NOMO-1 (cell line): ENCODE measurements at regions not wholly inside any gene's neighbourhood (a gene's known extent, or its start where the extent isn't known, plus 50 kb on each side); places are given as distances from the start of the nearest gene placed in this dataset.
"Not testable (repeated sequence)": the region's sequence is repeated elsewhere in the genome, so short reads cannot be mapped to it uniquely, and the experiment has no call there.

Source experiments
- DNase-seq, 2 experiments: peaks; one replicate each; lab custom pipeline; 2025; ENCODE audit not compliant: unreplicated experiment in 2 of 2; lab: John Stamatoyannopoulos, UW

GRCh38 chr17:77628035-77628434, 330.5 kb upstream of the TNRC6C start:
- DNase-seq, result no peak

DNA sequence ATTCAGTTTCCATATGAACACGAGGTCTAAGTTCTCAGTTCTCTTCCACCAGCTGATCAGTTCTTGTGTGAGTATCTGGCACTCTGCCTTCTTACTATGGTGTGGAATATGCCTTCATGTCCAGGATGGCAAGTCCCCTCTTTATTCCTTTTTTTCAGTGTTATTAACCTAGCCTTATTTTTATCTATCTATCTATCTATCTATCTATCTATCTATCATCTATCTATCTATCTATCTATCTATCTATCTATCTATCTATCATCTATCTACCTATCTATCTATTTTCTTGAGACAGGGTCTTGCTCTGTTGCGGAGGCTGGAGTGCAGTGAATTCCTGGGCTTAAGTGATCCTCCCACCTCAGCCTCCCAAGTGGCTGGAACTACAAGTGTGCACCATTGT, 329.2 kb upstream of the TNRC6C start:
- not testable (repeated sequence) for DNase-seq

DNA sequence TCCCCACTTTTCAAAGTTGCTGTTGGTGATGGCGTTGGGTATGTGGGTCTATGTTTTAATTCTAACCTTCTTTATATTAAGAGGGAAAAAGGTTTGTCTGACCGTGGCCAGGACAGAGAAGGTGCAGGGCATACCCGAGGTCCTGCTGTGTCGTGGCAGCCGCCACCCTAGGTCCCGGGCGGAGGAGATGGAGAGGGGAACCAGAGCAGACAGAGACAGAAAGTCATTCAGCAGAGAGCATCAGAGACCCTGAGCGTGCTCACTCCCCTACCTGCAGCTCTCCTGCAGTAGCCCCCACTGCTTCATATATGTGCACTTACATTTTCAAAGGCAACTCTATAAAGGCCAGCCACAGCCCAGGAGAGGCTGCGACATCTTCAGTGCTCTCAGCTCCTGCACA, 327.2 kb upstream of the TNRC6C start:
- DNase-seq, result no peak

DNA sequence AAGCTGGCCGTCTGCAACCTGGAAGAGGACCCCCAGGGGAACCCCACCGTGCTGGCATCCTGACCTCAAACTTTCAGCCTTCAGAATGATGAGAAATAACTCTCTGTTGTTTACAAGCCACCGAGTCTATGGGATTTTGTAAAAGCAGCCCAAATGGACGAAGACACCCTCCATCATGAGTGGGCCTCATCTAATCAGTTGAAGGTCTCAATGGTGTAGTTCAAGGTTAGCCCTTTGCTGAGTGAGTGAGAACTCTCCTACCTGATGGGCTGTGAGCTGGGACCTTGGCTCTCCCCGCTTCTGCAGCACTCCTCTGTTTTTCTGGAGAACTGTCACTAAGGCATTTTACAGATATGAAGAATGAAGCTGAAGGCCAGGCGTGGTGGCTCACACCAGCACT, 325.9 kb upstream of the TNRC6C start:
- no peak for DNase-seq

- DNase-seq, result no peak
Observed at GRCh38 chr17:77634710-77635109, 323.8 kb upstream of the TNRC6C start.

- no peak for DNase-seq
Observed at GRCh38 chr17:77635176-77635575, 323.3 kb upstream of the TNRC6C start.

- DNase-seq, result not testable (repeated sequence)
Observed at GRCh38 chr17:77635785-77636184, 322.7 kb upstream of the TNRC6C start.

DNA sequence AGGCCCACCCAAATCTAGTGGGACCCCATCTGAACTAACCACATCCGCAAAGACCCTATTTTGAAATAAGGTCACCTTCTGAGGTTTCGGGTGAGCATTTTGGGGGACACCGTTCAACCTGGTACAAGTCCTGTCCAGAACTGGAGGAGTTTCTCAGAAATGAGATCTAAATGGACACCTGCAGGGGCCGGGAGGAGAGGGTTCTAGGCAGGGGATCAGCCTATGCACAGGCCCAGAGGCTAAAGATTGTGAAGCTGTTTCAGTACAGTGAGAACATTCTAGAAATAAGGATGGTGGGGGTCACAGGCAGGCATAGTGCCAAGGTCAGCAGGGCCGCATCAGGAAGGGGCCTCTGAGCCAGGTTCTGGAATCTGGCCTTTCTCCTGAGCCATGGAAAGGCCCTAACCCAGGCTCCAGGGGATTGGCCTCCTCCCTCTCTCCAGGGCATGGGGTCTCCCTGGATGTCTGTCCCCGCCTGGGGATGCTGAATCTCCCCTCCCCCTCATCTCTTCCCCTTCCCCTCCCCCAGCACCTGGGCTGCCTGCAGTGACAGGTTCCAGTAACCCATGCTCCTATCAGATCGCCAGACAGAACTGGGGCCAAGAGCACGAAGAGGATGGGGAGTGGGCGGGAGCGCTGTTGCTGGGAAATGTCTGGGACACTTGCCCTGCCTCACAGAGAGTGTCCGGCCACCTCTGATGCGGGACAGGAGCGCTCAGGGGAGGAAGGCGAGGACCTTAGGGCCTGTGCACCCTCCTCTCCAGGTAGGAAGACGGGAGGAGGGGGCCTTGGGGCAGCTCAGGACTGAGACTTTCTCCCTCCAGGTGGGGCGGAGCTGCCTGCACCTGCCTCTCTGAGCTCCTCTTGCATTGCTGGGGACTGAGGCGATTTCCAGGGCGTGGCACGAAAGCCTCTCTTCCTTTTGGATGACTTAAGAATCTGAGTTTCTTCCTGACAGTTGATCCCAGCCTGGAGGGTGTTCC, 321.4 kb upstream of the TNRC6C start:
- DNase-seq, result no peak

DNA sequence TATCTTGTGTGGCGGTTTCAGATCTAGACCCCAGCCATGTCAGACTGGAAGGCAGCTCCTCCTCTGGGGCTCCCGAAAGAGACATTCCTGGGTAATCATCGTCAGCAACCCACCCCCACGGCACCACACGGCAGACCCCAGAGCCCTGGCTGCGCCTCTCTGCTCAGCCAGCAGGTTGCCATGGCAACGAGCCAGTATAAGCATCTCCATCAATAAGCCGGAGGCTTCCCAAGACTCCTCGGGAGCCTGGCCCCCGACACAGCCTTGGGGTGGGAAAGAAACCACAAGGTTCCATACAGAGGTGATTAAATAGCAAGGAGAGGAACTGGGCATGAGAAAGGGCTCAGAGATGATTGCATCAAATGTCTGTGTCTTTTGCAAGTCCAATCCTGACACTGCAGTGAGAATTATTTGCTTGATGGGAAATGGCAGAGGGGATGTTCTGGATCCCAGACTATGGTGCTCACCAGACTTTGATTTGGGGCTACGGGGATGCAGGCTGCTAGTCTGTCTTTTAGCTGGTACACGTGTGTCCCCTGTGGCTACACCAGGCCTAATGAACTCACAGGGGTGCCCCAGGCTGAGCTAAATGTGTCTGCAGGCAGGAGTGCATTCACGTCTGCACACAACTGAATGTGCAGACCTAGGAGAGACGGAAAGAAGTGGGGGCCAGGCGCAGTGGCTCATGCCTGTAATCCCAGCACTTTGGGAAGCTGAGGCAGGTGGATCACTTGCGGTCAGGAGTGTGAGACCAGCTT, 320.5 kb upstream of the TNRC6C start:
- no peak for DNase-seq

GRCh38 chr17:77640252-77640651, 318.3 kb upstream of the TNRC6C start:
- DNase-seq, result no peak

GRCh38 chr17:77640916-77641605, 317.4 kb upstream of the TNRC6C start:
- no peak for DNase-seq

DNA sequence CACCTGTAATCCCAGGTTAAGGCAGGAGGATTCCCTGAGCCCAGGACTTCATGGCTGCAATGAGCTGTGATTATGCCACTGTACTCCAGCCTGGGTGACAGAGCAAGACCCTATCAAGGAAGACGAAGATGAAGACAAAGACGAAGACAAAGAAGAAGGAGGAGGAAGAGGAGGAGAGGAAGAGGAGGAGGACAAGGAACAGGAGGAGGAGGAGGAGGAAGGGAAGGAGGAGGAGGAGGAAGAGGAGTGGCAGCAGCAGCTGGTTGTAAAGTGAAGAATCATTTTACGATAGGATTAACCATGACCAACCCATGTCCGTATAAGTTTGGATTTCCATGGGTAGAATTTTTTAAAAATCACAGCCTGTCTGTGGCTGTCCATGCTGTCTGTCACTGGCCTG, 316.8 kb upstream of the TNRC6C start:
- no peak for DNase-seq

- DNase-seq, result no peak
Observed at GRCh38 chr17:77644181-77645071, 314.1 kb upstream of the TNRC6C start.

DNA sequence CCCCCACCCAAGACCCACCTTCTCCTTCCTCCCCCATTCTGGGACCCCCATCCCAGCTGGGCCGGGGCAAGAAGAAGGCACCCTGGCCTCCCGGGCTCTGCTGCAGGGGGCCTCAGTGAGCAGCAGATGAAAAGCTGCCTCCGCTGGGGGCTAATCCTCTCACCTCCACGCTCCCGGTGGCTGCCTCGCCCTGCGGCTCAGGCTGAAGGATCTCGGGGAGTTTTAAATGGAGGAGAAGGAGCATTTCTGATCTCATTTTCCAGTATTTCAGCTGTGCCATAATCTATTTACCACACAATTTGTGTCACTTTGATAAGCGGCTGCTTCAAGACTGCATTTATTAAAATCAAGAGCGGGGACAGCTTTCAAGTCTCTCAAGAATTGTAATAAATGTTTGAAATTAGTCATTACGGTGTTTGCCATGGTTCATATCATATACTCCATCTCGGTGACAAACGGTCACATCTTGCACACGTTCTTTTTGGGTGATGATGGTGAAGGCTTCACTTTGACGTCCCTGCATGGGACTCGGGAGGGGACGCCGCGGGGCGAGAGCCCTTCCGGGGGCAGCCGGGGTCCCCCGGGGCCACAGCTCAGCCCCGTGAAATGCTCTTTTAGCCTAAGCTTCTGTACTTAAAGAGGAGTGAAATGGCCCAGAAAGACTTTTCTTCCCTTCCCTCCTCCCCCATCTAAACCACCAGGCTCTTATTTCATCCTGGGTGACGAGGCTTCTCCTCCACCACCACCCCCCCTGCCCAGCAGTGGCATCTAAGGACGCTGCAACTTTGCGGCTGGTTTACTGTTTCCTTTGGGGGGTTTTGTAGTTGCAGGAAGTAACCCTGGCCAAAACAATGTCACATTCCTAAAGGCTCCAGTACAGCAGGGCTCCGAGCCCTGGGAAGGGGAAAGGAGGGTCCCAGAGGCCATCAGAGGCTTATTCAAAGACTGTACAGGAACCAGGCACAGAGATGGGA, 313.1 kb upstream of the TNRC6C start:
- DNase-seq, result no peak

GRCh38 chr17:77646046-77646430, 312.5 kb upstream of the TNRC6C start:
- DNase-seq, result no peak

DNA sequence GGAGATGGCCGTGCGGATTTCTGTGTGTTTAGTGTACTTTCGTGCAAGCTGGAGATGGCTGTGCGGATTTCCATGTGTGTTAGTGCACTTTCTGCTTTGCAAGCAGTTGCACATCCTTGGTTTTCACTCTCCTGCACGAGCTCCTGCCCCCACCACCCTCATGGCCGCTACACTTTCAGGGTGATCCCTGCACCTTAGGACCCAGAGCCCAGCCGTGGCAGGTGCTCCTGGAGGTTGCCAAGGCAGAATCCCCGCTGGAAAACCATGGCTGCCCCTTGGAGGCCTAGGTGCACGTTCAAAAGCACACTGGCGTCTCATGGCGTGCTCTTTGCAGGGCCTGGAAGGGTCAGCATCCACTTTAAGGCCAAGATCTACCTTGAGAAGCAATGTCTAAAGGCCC, 311.0 kb upstream of the TNRC6C start:
- no peak for DNase-seq

DNA sequence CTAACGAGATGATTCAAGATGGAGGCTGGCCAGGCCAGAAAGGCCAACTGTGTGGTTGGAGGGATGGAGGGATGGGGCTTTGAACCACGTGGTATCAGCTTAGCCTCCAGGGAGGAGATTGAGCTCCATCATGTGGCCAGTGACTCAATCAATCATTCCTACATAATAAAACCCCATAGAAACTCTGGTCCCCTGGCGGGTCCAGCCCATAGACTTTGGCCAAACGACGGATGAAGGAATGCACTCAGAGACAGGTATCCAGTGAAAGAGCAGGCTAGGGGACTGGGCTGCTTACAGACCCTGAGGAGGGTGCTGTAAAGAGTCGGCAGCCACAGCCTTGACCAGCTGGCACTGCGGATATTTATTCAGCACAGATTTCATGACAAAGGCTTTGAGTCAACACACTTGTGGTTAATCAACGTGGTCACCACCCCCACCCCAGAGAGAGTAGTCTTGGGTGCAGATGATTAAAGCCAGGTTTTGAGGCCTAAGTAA, 308.7 kb upstream of the TNRC6C start:
- DNase-seq, result no peak

- DNase-seq, result no peak
Observed at GRCh38 chr17:77651988-77652387, 306.5 kb upstream of the TNRC6C start.

- no peak for DNase-seq
Observed at GRCh38 chr17:77654296-77654695, 304.2 kb upstream of the TNRC6C start.
